ENCODE measurements at regions not wholly inside any gene's neighbourhood (a gene's known extent, or its start where the extent isn't known, plus 50 kb on each side); places are given as distances from the start of the nearest gene placed in this dataset.

GRCh38 chr3:132964266-132964665, 73.9 kb upstream of the TMEM108 start:
- DNase-seq (ENCODE audit: low read depth): peak; percentile 1
- H3K4me3 ChIP-seq (ENCODE audit: low read depth, low read length): no peak overlapping the region
- TF ChIP-seq, protein P1, sequence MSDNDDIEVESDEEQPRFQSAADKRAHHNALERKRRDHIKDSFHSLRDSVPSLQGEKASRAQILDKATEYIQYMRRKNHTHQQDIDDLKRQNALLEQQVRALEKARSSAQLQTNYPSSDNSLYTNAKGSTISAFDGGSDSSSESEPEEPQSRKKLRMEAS (IDR thresholded peaks at IDR 0.05; ENCODE audit: low read depth, low read length): no peak
- TF ChIP-seq CTCF (IDR thresholded peaks at IDR 0.05; ENCODE audit: low read depth, low read length) (no peak), POLR2A (IDR thresholded peaks at IDR 0.05; ENCODE audit: extremely low read depth, insufficient read length) (no peak), MYC (IDR thresholded peaks at IDR 0.05; ENCODE audit: low read depth, low read length) (no peak)

GRCh38 chr3:132963786-132964185, 74.4 kb upstream of the TMEM108 start:
- H3K4me3 ChIP-seq (ENCODE audit: low read depth, low read length): no peak overlapping the region
- TF ChIP-seq CTCF (IDR thresholded peaks at IDR 0.05; ENCODE audit: low read depth, low read length): no peak
- TF ChIP-seq POLR2A (IDR thresholded peaks at IDR 0.05; ENCODE audit: extremely low read depth, insufficient read length): no peak
- TF ChIP-seq, protein P1 (IDR thresholded peaks at IDR 0.05; ENCODE audit: low read depth, low read length): no peak
- TF ChIP-seq MYC (IDR thresholded peaks at IDR 0.05; ENCODE audit: low read depth, low read length): no peak
- DNase-seq (ENCODE audit: low read depth): no peak

GRCh38 chr3:132961991-132962390, 76.2 kb upstream of the TMEM108 start:
- DNase-seq (ENCODE audit: low read depth): no peak
- no peak for TF ChIP-seq CTCF (IDR thresholded peaks at IDR 0.05; ENCODE audit: low read depth, low read length)
- TF ChIP-seq, protein P1 (IDR thresholded peaks at IDR 0.05; ENCODE audit: low read depth, low read length): no peak
- TF ChIP-seq POLR2A (IDR thresholded peaks at IDR 0.05; ENCODE audit: extremely low read depth, insufficient read length): no peak
- TF ChIP-seq MYC (IDR thresholded peaks at IDR 0.05; ENCODE audit: low read depth, low read length): no peak
- no peak overlapping the region for H3K4me3 ChIP-seq (ENCODE audit: low read depth, low read length)

DNA sequence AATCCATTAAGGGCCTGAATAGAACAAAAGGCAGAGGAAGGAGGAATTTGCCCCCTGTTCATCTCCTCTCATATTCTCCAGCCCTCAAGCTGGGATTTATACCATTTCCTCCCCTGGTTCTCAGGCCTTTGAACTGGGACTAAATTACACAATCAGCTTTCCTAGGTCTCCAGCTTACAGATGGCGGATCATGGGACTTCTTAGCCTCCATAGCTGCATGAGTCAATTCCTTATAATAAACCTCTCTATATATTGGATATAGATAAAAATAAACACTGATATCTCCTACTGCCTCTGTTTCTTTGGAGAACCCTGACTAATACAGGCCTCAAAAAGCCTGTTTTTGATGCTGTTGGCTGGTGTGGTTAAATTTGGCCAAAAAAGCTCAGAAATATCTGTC, 84.5 kb upstream of the TMEM108 start:
- DNase-seq (ENCODE audit: low read depth): no peak
- no peak overlapping the region for H3K4me3 ChIP-seq (ENCODE audit: low read depth, low read length)
- TF ChIP-seq MYC (IDR thresholded peaks at IDR 0.05; ENCODE audit: low read depth, low read length) (no peak), POLR2A (IDR thresholded peaks at IDR 0.05; ENCODE audit: extremely low read depth, insufficient read length) (no peak), CTCF (IDR thresholded peaks at IDR 0.05; ENCODE audit: low read depth, low read length) (no peak)
- TF ChIP-seq, protein P1 (IDR thresholded peaks at IDR 0.05; ENCODE audit: low read depth, low read length): no peak

- no peak overlapping the region for H3K4me3 ChIP-seq (ENCODE audit: low read depth, low read length)
- DNase-seq (ENCODE audit: low read depth): no peak
- TF ChIP-seq MYC (IDR thresholded peaks at IDR 0.05; ENCODE audit: low read depth, low read length) (no peak), POLR2A (IDR thresholded peaks at IDR 0.05; ENCODE audit: extremely low read depth, insufficient read length) (no peak), CTCF (IDR thresholded peaks at IDR 0.05; ENCODE audit: low read depth, low read length) (no peak)
- TF ChIP-seq, protein P1 (IDR thresholded peaks at IDR 0.05; ENCODE audit: low read depth, low read length): no peak
Measured at GRCh38 chr3:132927896-132928295, 110.3 kb upstream of the TMEM108 start.

GRCh38 chr3:132926098-132926497, 112.1 kb upstream of the TMEM108 start:
- H3K4me3 ChIP-seq (ENCODE audit: low read depth, low read length): no peak overlapping the region
- no peak for DNase-seq (ENCODE audit: low read depth)
- TF ChIP-seq CTCF (IDR thresholded peaks at IDR 0.05; ENCODE audit: low read depth, low read length) (no peak), MYC (IDR thresholded peaks at IDR 0.05; ENCODE audit: low read depth, low read length) (no peak), POLR2A (IDR thresholded peaks at IDR 0.05; ENCODE audit: extremely low read depth, insufficient read length) (no peak)
- TF ChIP-seq, protein P1 (IDR thresholded peaks at IDR 0.05; ENCODE audit: low read depth, low read length): no peak
